Stimulated activated naive CD8-positive, alpha-beta T cell treated with anti-CD3 and anti-CD28 coated beads, Interleukin-15, amount 100 ng/mL, for 72 hours (primary cell): ENCODE measurements at regions not wholly inside any gene's neighbourhood (a gene's known extent, or its start where the extent isn't known, plus 50 kb on each side); places are given as distances from the start of the nearest gene placed in this dataset.
"Not testable (repeated sequence)": the region's sequence is repeated elsewhere in the genome, so short reads cannot be mapped to it uniquely, and the experiment has no call there.

Experiments
- ATAC-seq: fragments of 150-1000 bp; cut with Tn5 transposase; 2 replicates; pipeline ENCODE4 v1.10.0; 2021; ENCODE audit warnings: mild to moderate bottlenecking, moderate library complexity
- DNase-seq, 2 donors: peaks; one replicate each; pipeline ENCODE4 v3.0.0; 2021 to 2022
- H3K27ac Mint-ChIP-seq, 2 donors: one replicate each; pipeline ENCODE4 v1.8.0; 2022; ENCODE audit warnings: mild to moderate bottlenecking in 2 of 2, mixed read lengths in 2 of 2, moderate library complexity in 2 of 2
- H3K27me3 Mint-ChIP-seq: one replicate; pipeline ENCODE4 v1.8.0; 2022; ENCODE audit warnings: mixed read lengths
- H3K4me1 Mint-ChIP-seq: one replicate; pipeline ENCODE4 v1.8.0; 2022; ENCODE audit warnings: mild to moderate bottlenecking, mixed read lengths
- H3K4me3 Mint-ChIP-seq, 2 donors: one replicate each; pipeline ENCODE4 v1.8.0; 2022; ENCODE audit warnings: mild to moderate bottlenecking in 2 of 2, mixed read lengths in 2 of 2, moderate library complexity in 1 of 2
- H3K9me3 Mint-ChIP-seq, 2 donors: one replicate each; pipeline ENCODE4 v1.8.0; 2022; ENCODE audit warnings: mixed read lengths in 2 of 2

DNA sequence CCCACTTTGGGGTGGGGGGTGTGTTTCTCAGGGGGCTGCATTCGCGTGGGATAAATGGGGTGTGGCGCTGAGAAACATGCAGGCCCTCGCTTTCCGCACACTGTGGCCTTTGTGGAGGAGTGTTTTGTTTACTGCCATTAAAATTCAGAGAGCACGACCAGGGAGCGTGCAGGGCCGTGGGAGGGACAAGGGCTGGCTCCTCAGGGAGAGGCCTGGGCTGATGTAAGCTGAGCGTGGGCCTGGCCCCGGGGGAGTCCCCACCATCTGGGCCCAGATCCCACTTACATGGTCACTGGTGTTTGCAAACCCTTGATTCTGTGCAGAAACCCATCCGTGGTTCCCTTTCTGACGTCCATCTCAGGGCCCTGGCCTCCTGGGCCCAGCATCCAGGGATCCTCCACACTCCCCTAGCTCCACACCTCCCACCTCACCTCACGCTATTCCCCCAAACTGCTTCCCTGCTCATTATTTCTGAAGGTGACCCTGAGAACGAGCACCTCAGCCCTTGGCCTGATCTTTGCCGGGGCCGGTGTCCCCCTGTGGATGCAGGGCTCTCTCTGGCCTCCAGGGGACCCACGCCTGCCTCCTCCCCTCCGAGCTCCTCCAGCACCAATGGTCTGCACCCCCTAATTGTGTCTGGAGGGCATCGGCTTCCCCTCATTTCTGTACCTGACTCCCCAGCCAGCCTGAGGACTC lies 92.5 kb upstream of the SIM2 start:
- no peak for ATAC-seq
- no peaks in the 10 kb centered on the region for H3K27me3 Mint-ChIP-seq
- H3K9me3 Mint-ChIP-seq = peaks cover 14 to 25% of the 10 kb centered on the region in 2 donors
- no peak overlapping the region for H3K4me3 Mint-ChIP-seq
- peaks cover 24% of the 10 kb centered on the region for H3K4me1 Mint-ChIP-seq
- H3K27ac Mint-ChIP-seq = peak overlapping the region in 1 of 2 donors; percentile 69
- no peak for DNase-seq

DNA sequence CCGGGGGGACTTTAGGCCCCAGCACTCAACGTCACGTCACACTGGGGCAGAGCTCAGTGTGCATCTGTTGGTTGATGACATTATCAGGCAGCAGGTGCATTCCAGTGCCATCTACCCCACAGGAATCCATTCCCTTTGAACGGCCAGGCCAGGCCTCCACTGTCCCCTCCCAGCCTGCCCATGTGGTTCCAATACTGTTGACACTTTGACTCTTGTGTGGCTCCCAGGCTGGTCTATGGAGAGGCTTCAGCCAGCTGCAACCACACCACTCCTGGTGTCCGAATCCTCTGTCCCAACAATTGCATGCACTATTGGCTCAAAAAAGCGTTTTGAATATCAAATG lies 92.0 kb upstream of the SIM2 start:
- Mint-ChIP-seq H3K4me1 (peaks cover 24% of the 10 kb centered on the region), H3K27me3 (no peaks in the 10 kb centered on the region), H3K27ac (no peak overlapping the region), H3K9me3 (peaks cover 14 to 25% of the 10 kb centered on the region in 2 donors), H3K4me3 (no peak overlapping the region)
- no peak for DNase-seq
- ATAC-seq = no peak

DNA sequence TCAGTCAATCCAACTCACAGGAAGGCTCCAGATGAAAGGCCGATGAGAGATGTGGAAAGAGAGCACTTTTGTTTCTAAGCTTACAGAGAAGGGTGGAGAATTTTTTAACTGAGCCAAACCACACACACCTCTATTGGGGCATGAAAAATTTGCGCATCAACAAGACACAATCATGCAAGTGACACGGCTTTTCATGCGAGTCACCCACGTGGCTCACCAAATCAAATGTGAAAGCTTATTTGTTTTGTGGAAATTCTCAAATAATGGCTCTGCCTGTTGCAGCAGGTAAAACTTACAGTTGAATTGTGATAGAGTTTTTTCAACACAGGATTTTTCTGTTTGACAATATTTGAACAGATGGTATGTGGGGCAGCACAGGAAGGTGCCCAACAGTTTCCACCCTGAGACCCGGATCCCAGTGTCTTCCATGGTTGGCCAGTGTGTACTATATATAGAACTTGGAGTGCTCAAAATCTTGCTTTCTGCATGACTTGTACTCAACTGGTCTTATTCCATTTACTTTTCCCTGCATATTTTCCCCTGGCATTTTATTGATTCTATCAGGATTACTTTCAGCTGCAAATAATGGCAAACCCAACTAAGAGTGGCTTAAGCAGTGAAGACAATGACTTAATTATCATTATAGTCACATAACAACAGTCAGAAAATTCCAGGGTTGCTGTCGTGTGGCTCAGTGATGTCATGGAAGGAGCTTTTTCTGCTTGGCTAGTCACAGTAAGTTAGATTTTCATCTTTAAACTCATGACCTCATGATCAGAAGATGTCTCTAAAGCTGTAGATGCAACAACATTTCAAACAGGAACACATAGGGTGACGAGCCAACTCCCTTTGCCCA lies 90.6 kb upstream of the SIM2 start:
- DNase-seq (no peak), ATAC-seq (no peak)
- no peak overlapping the region for H3K4me3 Mint-ChIP-seq
- peaks cover 6% of the 10 kb centered on the region for H3K27me3 Mint-ChIP-seq
- H3K27ac Mint-ChIP-seq = no peak overlapping the region
- peaks cover 15% of the 10 kb centered on the region for H3K4me1 Mint-ChIP-seq
- H3K9me3 Mint-ChIP-seq = peaks cover 14 to 31% of the 10 kb centered on the region in 2 donors

DNA sequence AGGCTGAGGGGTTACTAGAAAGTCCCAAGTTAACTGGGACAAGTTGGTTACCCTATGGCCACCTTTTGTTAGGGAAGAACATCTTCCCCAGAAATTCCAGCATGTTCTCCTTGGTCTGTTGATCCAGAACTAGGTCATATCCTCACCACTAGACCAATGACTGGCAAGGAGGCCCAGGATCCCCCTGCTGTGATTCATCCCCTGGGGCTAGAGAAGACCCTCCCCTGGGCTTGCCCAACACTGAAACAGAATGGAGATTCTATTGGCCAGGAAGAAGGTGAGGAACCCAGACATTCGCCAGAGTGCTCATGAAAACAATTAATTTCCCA lies 90.1 kb upstream of the SIM2 start:
- DNase-seq (no peak), ATAC-seq (no peak)
- peaks cover 11% of the 10 kb centered on the region for H3K4me1 Mint-ChIP-seq
- H3K9me3 Mint-ChIP-seq = peaks cover 14 to 33% of the 10 kb centered on the region in 2 donors
- no peak overlapping the region for H3K4me3 Mint-ChIP-seq
- H3K27me3 Mint-ChIP-seq = peaks cover 9% of the 10 kb centered on the region
- H3K27ac Mint-ChIP-seq = no peak overlapping the region

DNA sequence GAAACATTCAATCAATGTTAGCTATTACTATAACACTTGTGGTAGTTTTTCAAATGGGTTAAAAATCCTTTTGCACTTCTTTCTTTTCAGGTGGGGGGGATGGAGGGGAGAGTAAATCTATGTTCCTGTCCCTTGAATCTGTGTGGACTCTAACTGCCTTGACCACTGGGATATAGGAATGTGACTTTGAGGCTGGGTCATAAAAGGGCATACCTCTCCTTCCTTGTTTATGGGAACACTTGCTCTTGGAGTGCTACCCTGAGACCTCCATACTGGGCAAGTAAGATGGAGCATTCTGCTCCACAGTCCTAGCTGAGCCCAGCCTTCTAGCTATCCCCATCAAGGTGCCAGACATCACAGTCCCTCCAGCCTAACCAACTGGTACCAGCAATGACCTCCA lies 89.3 kb upstream of the SIM2 start:
- Mint-ChIP-seq H3K4me3 (no peak overlapping the region), H3K4me1 (peaks cover 4% of the 10 kb centered on the region), H3K9me3 (peaks cover 14 to 33% of the 10 kb centered on the region in 2 donors), H3K27me3 (peaks cover 9% of the 10 kb centered on the region), H3K27ac (no peak overlapping the region)
- ATAC-seq = no peak
- no peak for DNase-seq

DNA sequence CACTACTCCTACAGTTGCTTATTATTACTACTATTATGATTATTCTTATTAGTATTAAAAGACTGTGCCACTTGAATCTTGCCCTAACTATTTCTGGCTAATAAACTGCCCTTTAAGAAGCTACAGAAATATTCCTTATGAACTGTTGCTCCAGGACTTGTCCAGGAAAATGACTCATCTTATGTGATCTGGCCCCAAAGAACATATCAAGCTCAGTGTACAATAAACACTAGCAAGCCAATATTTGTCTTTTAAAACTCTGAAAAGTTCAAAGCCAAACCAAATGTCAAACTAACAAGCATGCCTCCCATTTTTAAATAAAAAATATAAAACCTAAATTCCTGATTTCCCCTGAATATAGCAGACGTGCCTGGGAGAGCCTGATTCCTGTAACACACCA lies 88.7 kb upstream of the SIM2 start:
- no peak overlapping the region for H3K4me3 Mint-ChIP-seq
- no peak for ATAC-seq
- H3K4me1 Mint-ChIP-seq = no peaks in the 10 kb centered on the region
- peaks cover 9% of the 10 kb centered on the region for H3K27me3 Mint-ChIP-seq
- DNase-seq = no peak
- no peak overlapping the region for H3K27ac Mint-ChIP-seq
- H3K9me3 Mint-ChIP-seq = peaks cover 14 to 36% of the 10 kb centered on the region in 2 donors

DNA sequence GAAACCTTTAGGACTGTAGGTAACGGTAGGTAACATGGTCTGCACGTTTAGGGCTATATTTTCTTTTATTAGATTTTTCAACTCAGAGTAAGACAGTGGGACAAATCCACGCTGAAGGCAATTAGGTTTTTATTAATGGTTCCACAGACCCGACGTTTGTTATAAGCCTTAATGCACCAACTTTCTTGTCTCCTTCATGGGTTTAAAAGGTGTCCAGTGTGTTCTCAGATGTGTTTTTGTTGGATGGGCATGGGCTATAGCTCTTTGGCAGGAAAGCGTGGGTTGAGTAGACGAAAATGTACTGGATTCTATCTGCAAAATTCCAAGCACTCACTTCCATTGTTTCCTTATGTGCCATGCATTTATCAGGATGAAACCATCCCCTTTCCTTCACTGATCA lies 88.0 kb upstream of the SIM2 start:
- Mint-ChIP-seq H3K27ac (no peak overlapping the region), H3K27me3 (peaks cover 15% of the 10 kb centered on the region), H3K4me1 (no peaks in the 10 kb centered on the region), H3K4me3 (no peak overlapping the region), H3K9me3 (peaks cover 19 to 43% of the 10 kb centered on the region in 2 donors)
- DNase-seq = no peak
- no peak for ATAC-seq

DNA sequence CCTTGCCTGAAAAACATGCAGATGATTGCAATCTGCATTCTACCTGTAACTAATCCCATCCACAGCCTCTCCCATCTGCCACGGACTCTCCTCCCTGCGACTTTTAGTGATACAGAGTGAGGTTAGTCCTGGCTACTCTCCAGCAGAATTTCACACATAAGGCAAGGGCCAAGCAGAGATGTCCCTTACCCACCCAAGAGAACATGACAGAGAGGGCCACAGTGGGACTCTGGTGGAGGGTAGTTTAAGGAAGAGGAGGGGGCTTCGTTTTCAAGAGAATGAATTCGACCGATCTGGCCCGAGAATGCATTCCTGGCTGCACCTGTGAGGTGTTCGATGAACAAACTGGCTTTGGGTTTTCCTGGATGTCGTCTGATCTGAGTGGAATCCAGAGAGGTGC lies 87.5 kb upstream of the SIM2 start:
- Mint-ChIP-seq H3K27me3 (peaks cover 15% of the 10 kb centered on the region), H3K4me1 (no peaks in the 10 kb centered on the region), H3K27ac (no peak overlapping the region), H3K4me3 (no peak overlapping the region), H3K9me3 (peaks cover 19 to 44% of the 10 kb centered on the region in 2 donors)
- DNase-seq = no peak
- no peak for ATAC-seq

DNA sequence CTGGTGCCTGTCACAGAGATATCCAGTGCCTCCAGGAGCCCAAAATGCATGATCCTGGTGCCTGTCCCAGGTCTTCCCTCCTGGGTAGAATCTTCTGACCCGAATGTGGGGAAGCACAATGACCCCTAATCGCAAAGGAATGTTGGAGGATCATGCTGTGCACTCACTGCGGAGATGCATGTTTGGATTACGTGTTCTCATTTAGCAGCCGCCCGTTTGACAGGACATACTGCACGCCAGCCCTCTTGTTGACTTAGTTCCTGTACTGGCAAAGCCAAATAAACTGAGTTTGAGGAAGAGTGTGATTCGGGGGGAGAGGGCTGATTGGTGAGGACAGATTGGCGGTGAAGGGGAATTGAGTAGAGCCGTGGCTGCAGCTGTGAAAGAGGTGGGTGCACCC lies 85.9 kb upstream of the SIM2 start:
- H3K9me3 Mint-ChIP-seq = peaks cover 24 to 42% of the 10 kb centered on the region in 2 donors
- no peak for DNase-seq
- H3K4me3 Mint-ChIP-seq = no peak overlapping the region
- H3K27ac Mint-ChIP-seq = no peak overlapping the region
- ATAC-seq = no peak
- peaks cover 15% of the 10 kb centered on the region for H3K27me3 Mint-ChIP-seq
- H3K4me1 Mint-ChIP-seq = no peaks in the 10 kb centered on the region

DNA sequence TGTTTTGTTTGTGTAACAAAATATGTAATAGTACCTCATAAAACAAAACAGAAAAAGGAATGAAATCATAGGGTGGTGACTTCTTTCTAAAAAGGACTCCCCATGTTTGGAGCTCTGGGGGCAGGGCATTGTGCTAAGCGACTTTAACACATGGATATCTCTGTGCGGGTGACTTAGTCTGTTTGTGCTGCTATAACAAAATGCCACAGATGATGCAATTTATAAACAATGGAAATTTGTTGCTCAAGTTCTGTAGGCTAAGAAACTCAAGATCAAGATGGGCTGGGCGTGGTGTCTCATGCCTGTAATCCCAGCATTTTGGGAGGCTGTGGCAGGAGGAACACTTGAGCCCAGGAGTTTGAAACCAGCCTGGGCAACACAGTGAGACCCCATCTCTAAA lies 85.4 kb upstream of the SIM2 start:
- H3K4me3 Mint-ChIP-seq = no peak overlapping the region
- peaks cover 24 to 43% of the 10 kb centered on the region in 2 donors for H3K9me3 Mint-ChIP-seq
- ATAC-seq (no peak), DNase-seq (no peak)
- no peaks in the 10 kb centered on the region for H3K4me1 Mint-ChIP-seq
- peaks cover 15% of the 10 kb centered on the region for H3K27me3 Mint-ChIP-seq
- H3K27ac Mint-ChIP-seq = no peak overlapping the region

DNA sequence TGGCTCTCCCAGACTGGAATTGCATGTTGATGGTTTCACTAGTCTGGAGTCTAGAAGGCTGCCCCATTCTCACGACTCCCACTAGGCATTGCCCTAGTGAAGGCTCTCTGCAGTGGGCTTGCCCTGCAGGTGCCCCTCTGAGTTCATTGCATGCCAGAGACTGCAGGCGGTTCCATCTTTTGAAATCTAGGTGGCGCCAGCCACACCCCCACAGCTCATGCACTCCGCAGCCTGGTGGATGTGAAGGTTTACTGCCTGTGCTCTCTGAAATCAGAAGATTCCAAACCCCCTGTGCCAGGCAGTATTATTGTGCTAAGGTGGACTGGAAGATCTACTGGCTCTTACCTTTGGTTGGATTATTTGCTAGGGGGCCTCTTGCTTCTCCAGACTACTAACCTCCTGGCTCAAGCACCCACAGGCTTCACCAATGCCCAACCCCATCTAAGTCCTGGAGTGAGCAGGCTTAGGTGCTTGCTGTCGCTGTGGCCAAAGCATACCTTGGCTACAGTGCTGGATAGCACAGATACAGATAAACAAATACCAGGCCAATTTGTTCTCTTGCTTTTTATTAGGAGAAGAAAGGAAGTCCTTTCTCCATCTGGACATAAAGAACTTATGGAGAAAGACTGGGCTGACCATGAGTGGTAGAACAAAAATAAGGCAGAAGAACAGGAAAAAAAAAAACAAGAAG lies 83.5 kb upstream of the SIM2 start:
- H3K4me3 Mint-ChIP-seq = no peak overlapping the region
- no peak overlapping the region for H3K27ac Mint-ChIP-seq
- ATAC-seq (no peak), DNase-seq (no peak)
- no peaks in the 10 kb centered on the region for H3K4me1 Mint-ChIP-seq
- peaks cover 17 to 43% of the 10 kb centered on the region in 2 donors for H3K9me3 Mint-ChIP-seq
- peaks cover 15% of the 10 kb centered on the region for H3K27me3 Mint-ChIP-seq

DNA sequence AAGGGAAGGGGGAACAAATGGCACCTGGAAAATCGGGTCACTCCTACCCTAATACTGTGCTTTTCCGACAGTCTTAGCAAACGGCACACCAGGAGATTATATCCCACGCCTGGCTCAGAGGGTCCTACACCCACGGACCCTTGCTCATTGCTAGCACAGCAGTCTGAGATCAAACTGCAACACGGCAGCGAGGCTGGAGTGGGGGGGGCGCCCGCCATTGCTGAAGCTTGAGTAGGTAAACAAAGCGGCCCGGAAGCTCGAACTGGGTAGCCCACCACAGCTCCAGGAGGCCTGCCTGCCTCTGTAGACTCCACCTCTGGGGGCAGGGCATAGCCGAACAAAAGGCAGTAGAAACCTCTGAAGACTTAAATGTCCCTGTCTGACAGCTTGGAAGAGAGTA lies 82.1 kb upstream of the SIM2 start:
- not testable (repeated sequence) for DNase-seq, H3K27ac Mint-ChIP-seq, H3K4me3 Mint-ChIP-seq, H3K4me1 Mint-ChIP-seq, ATAC-seq
- Mint-ChIP-seq H3K27me3 (peaks cover 15% of the 10 kb centered on the region), H3K9me3 (peaks cover 14 to 39% of the 10 kb centered on the region in 2 donors)

DNA sequence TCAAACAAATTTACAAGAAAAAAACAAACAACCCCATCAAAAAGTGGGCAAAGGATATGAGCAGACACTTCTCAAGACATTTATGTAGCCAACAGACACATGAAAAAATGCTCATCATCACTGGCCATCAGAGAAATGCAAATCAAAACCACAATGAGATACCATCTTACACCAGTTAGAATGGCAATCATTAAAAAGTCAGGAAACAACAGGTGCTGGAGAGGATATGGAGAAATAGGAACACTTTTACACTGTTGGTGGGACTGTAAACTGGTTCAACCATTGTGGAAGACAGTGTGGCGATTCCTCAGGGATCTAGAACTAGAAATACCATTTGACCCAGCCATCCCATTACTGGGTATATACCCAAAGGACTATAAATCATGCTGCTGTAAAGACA lies 77.1 kb upstream of the SIM2 start:
- H3K9me3 Mint-ChIP-seq = peaks cover 17 to 29% of the 10 kb centered on the region in 2 donors
- not testable (repeated sequence) for DNase-seq, H3K27me3 Mint-ChIP-seq, ATAC-seq, H3K4me1 Mint-ChIP-seq, H3K27ac Mint-ChIP-seq, H3K4me3 Mint-ChIP-seq

DNA sequence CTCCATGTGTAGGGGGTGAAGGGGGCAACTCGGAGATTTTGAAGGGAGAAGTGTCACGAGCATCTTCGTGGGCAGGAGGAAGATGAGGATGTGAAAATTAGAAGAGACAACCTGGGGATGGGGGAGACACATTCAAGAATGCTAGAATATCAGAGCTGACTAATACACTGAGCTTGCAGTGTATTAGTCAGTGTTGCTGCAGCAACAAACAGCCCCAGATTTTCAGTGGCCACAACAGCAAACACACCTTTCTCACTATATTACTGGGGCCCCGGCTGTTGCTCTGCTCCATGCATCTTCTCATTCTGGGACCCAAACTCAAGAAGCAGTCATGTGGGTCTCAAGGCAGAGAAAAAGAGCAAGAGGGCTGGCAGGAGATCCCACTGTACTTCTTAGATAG lies 74.8 kb upstream of the SIM2 start:
- ATAC-seq (no peak), DNase-seq (no peak)
- Mint-ChIP-seq H3K27me3 (no peaks in the 10 kb centered on the region), H3K4me1 (no peaks in the 10 kb centered on the region), H3K9me3 (peaks cover 12 to 15% of the 10 kb centered on the region in 2 donors), H3K4me3 (no peak overlapping the region), H3K27ac (no peak overlapping the region)

DNA sequence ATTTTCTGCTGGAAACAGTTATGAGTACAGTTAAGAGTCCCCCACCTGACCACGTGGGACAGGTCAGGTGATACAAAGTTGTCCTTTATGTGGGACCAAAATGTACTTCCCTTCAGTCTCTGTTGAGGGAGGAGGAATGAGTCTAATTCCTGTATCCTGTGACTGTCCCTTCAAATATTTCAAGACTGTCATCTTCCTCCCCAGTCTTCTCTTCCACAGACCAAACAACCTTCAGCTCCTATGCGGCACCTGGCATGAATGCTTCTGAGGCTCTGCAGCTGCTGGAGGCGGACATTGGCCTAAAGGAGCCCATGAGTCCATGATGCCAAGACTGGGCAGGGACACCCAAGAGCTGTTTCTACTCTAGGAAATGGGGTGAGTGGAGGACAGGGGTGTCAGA lies 72.1 kb upstream of the SIM2 start:
- Mint-ChIP-seq H3K9me3 (peaks cover 7 to 9% of the 10 kb centered on the region in 2 donors), H3K27me3 (no peaks in the 10 kb centered on the region), H3K4me3 (no peak overlapping the region), H3K27ac (peak overlapping the region in 1 of 2 donors; percentile 79), H3K4me1 (no peaks in the 10 kb centered on the region)
- no peak for ATAC-seq
- no peak for DNase-seq

DNA sequence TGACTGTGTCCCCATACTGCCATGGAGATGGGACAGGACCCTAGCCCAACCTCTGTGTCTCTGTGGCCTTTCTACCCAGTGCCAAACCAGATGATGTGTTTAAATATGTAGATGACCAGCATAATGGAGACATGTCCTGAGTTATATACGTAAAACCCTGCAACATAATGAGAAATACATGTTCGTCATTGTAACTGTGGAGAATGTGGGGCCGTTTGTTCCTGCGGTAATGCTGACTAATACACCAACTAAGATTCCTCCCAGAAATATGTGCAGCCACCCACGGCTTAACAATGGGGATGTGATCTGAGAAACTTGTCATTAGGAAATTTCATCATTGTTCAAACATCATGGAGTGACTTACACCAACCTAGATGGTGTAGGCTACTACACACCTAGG lies 71.7 kb upstream of the SIM2 start:
- ATAC-seq (no peak), DNase-seq (no peak)
- no peak overlapping the region for H3K4me3 Mint-ChIP-seq
- no peak overlapping the region for H3K27ac Mint-ChIP-seq
- peaks cover 7 to 9% of the 10 kb centered on the region in 2 donors for H3K9me3 Mint-ChIP-seq
- H3K4me1 Mint-ChIP-seq = no peaks in the 10 kb centered on the region
- no peaks in the 10 kb centered on the region for H3K27me3 Mint-ChIP-seq
